ENCODE measurements at regions not wholly inside any gene's neighbourhood (a gene's known extent, or its start where the extent isn't known, plus 50 kb on each side); places are given as distances from the start of the nearest gene placed in this dataset.

DNA sequence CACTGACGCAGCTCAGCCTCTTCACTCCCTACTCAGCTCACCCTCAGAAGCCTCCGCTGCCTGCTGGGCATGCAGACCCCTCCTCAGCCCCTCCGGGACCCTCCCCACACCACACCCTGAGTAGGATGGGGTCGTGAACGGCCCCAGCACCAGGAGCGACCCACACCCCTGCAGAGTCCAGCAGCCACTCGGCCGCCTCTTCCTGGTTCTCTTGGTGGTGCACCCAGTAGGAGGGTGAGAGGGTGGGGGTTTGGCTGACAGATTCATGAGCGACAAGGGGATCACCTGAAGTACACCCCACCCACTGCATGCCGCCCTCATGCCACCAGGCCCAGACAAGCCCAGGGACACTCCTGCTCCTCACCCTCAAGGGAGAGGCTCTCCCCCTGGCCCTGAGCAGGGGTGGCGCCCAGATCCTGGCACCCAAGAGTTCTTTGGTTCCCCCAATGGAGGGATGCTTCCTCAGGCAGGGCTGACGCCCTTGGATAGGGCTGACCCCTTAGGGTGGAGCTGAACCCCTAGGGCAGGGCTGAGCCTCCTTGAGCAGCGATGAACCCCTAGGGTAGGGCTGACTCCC is 76.6 kb upstream of the GPC1 start:
- BruUV-seq (replicated peaks): no TSS peak
- ChIA-PET CTCF (no interaction called here), SMC1A (ENCODE audit: uncharacterized antibody, unreplicated experiment) (no interaction called here), POLR2A (no interaction called here), RAD21 (ENCODE audit: unreplicated experiment) (no interaction called here)
- H3K9ac ChIP-seq (ENCODE audit: control insufficient read depth, insufficient read depth, low read length): no peak overlapping the region
- no peaks in the 10 kb centered on the region; a peak in 1 of 4 replicates for H3K27me3 ChIP-seq (replicated peaks in 1 of 2; ENCODE audit: control insufficient read depth in 2 of 2, insufficient read depth in 2 of 2, low read length in 1 of 2)
- H3K79me2 ChIP-seq (ENCODE audit: control insufficient read depth, insufficient read depth, low read length): no peaks in the 10 kb centered on the region
- TF ChIP-seq RELA (IDR thresholded peaks at IDR 0.05; ENCODE audit: borderline replicate concordance, partially characterized antibody): no peak
- no peak for TF ChIP-seq BCL3 (IDR thresholded peaks at IDR 0.05; ENCODE audit: borderline replicate concordance, insufficient read depth, low read depth, low read length, poor library complexity, severe bottlenecking)
- no peak for TF ChIP-seq YY1 (IDR thresholded peaks at IDR 0.05; ENCODE audit: low read depth, low read length)
- no peak for TF ChIP-seq CHD1 (IDR thresholded peaks at IDR 0.05; ENCODE audit: low read depth, low read length)
- H3K27ac ChIP-seq (ENCODE audit: control insufficient read depth, insufficient read depth): no peak overlapping the region
- FAIRE-seq: no peak
- no peak overlapping the region for H3K4me2 ChIP-seq (ENCODE audit: control insufficient read depth, insufficient read depth)
- peaks cover 2% of the 10 kb centered on the region; the same call in 1 of the 3 replicates for H3K9me3 ChIP-seq (replicated peaks; ENCODE audit: control insufficient read depth, insufficient read depth, low read length)
- no peak overlapping the region for H3K4me3 ChIP-seq
- WGBS (ENCODE audit: insufficient coverage, insufficient replicate concordance, low lambda C conversion rate, missing lambda C conversion rate): 14% methylated on average over 12 of the region's 13 CpGs
- in situ Hi-C loops (cut with MboI): no loop called here
- no peak overlapping the region for H2AFZ ChIP-seq (ENCODE audit: control insufficient read depth, low read depth, low read length)
- H3K36me3 ChIP-seq (ENCODE audit: control insufficient read depth in 2 of 2, insufficient read depth in 2 of 2, low read length in 1 of 2): no peaks in the 10 kb centered on the region
- no peaks in the 10 kb centered on the region for H3K4me1 ChIP-seq (ENCODE audit: control insufficient read depth, insufficient read depth, low read length)
- intact Hi-C loops (cut with micrococcal nuclease; ENCODE audit: unreplicated experiment): no loop called here
- ATAC-seq: no peak
- H4K20me1 ChIP-seq (ENCODE audit: control insufficient read depth, insufficient read depth): no peaks in the 10 kb centered on the region
- DNase-seq (ENCODE audit: low read depth, low spot score): no peak

DNA sequence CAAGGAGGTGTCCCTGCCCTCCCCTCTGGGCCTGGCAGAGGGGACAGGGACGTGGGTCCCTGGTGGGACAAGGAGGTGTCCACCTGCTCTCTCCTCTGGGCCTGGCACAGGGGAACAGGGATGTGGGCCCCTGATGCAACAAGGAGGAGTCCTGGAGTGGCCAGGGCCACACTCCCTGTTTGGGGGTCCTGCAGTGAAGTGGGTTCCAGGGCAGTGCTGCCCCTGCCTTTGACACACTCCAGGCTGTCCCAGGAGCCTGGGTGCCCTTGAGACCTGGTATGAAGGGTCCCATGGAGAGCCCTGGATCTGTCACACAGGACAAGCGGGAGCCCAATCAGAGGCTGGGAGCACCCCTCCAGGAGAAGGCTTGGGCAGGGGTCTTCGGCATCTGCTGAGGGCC is 75.8 kb upstream of the GPC1 start:
- 2% methylated on average over 3 of the region's 3 CpGs for WGBS (ENCODE audit: insufficient coverage, insufficient replicate concordance, low lambda C conversion rate, missing lambda C conversion rate)
- no peaks in the 10 kb centered on the region for H3K36me3 ChIP-seq (ENCODE audit: control insufficient read depth in 2 of 2, insufficient read depth in 2 of 2, low read length in 1 of 2)
- no TSS peak for BruUV-seq (replicated peaks)
- ChIA-PET SMC1A (ENCODE audit: uncharacterized antibody, unreplicated experiment) (no interaction called here), CTCF (no interaction called here), RAD21 (ENCODE audit: unreplicated experiment) (no interaction called here), POLR2A (no interaction called here)
- H3K4me2 ChIP-seq (ENCODE audit: control insufficient read depth, insufficient read depth): no peak overlapping the region
- peaks cover 2% of the 10 kb centered on the region; the same call in 1 of the 3 replicates for H3K9me3 ChIP-seq (replicated peaks; ENCODE audit: control insufficient read depth, insufficient read depth, low read length)
- H2AFZ ChIP-seq (ENCODE audit: control insufficient read depth, low read depth, low read length): no peak overlapping the region
- DNase-seq (ENCODE audit: low read depth, low spot score) (no peak), ATAC-seq (no peak), FAIRE-seq (no peak)
- H3K9ac ChIP-seq (ENCODE audit: control insufficient read depth, insufficient read depth, low read length): no peak overlapping the region
- no peaks in the 10 kb centered on the region for H4K20me1 ChIP-seq (ENCODE audit: control insufficient read depth, insufficient read depth)
- no peak overlapping the region for H3K4me3 ChIP-seq
- H3K27me3 ChIP-seq (replicated peaks in 1 of 2; ENCODE audit: control insufficient read depth in 2 of 2, insufficient read depth in 2 of 2, low read length in 1 of 2): no peaks in the 10 kb centered on the region; a peak in 1 of 4 replicates
- H3K79me2 ChIP-seq (ENCODE audit: control insufficient read depth, insufficient read depth, low read length): no peaks in the 10 kb centered on the region
- in situ Hi-C loops (cut with MboI): no loop called here
- no peak overlapping the region for H3K27ac ChIP-seq (ENCODE audit: control insufficient read depth, insufficient read depth)
- no peaks in the 10 kb centered on the region for H3K4me1 ChIP-seq (ENCODE audit: control insufficient read depth, insufficient read depth, low read length)
- TF ChIP-seq ETV6 (conservative IDR thresholded peaks at IDR 0.05 in 1 of 2, IDR thresholded peaks at IDR 0.05 in 1 of 2; ENCODE audit: borderline replicate concordance in 1 of 2, low read depth in 1 of 2) (no peak), EGR1 (IDR thresholded peaks at IDR 0.05; ENCODE audit: borderline replicate concordance in 1 of 2, low read depth in 2 of 2, low read length in 2 of 2) (no peak), BMI1 (IDR thresholded peaks at IDR 0.05; ENCODE audit: borderline replicate concordance) (no peak), RELA (IDR thresholded peaks at IDR 0.05; ENCODE audit: borderline replicate concordance, partially characterized antibody) (no peak), CHD4 (IDR thresholded peaks at IDR 0.05) (no peak), TBL1XR1 (IDR thresholded peaks at IDR 0.05; ENCODE audit: low read depth, low read length) (no peak), NR2C1 (IDR thresholded peaks at IDR 0.05) (no peak), TCF12 (IDR thresholded peaks at IDR 0.05; ENCODE audit: low read depth, low read length) (no peak), HCFC1 (IDR thresholded peaks at IDR 0.05; ENCODE audit: low read length) (no peak)
- TF ChIP-seq, protein P1, sequence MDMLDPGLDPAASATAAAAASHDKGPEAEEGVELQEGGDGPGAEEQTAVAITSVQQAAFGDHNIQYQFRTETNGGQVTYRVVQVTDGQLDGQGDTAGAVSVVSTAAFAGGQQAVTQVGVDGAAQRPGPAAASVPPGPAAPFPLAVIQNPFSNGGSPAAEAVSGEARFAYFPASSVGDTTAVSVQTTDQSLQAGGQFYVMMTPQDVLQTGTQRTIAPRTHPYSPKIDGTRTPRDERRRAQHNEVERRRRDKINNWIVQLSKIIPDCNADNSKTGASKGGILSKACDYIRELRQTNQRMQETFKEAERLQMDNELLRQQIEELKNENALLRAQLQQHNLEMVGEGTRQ (IDR thresholded peaks at IDR 0.05; ENCODE audit: borderline replicate concordance, low read depth, low read length): no peak
- intact Hi-C loops (cut with micrococcal nuclease; ENCODE audit: unreplicated experiment): no loop called here

All from GM12878 (cell line).